RPMI7951 (cell line): ENCODE measurements at regions not wholly inside any gene's neighbourhood (a gene's known extent, or its start where the extent isn't known, plus 50 kb on each side); places are given as distances from the start of the nearest gene placed in this dataset.
A peak's percentile ranks its signal among the peaks of the same experiment; 100 is the strongest.
"Not testable (repeated sequence)": the region's sequence is repeated elsewhere in the genome, so short reads cannot be mapped to it uniquely, and the experiment has no call there.

Experiments
- DNase-seq: peaks from one replicate; pipeline ENCODE4 v3.0.0-alpha.2; 2012; ENCODE audit warnings: low read depth

DNA sequence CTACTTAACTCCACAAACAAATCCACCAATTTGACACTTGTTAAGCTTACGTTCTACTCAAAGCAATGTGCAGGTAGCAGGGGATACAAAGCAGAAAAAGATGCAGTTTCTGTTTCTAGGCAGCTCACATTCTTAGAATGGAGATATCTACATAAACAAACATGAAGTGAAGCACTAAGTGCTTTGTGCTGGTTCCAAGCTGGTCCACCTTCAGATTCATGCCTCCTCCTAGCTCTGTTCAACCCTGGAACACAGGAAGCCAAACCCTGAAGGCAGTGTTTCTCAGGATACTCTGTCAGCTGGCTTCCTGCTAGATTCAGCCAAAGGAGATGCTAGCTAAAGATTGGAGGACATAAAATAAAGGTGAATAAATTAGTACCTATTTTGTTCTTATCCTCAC lies 55.3 kb upstream of the NOL4 start:
- DNase-seq: no peak

DNA sequence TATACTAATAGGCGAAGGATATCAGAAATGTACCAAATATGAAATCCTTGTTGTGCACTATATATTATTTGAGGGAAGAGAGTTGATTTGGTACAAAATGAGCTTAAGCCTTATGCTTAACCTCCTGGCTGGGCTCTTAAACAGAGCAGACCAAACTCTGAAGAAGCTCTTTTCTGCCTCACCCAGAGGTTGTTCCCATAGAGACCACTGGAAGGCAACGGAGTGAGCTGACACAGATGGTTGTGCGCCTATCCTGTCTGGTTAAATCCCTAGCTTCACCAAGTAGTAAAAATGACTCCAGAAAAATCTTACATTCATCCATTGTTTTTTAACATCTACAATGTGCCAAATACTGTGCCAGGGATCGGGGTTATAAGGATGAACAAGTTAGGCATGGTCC lies 55.9 kb upstream of the NOL4 start:
- no peak for DNase-seq

DNA sequence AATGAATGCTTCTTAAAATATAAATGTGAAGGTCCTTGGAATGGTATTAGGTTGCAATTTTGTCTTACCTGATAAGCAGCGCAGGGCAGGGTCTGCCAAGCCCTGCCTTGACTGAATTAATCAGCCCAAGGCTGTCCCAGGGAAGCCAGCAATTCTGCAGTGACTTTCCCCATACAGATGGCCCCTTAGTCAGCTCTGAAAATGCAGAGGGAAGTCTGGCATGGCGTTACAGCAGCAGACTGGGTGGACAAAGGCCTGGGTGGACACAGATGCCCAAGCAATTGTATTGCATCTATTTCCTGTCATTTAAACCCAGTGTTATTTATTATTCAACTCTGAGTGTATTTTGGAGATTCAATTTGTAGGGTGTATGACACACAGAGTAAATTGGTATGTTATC lies 56.6 kb upstream of the NOL4 start:
- DNase-seq: no peak

DNA sequence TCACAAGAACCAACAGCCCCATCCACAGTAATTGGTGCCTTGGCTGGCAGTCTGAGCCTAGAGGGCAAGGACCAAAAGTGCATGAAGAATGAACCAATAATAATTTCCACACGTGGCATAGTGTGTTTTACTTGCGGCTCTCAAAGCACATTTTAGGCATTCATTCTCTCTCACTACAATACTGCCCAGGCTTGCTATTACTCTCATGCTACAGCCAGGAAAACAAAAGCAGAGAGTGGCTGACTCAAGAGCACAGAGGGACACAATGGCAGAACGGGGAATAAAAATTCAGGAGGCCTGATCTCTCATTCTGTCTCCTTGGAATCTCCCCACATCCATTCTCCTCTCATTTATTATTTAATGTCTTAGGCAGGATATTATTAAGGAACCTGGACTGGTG lies 57.0 kb upstream of the NOL4 start:
- no peak for DNase-seq

DNA sequence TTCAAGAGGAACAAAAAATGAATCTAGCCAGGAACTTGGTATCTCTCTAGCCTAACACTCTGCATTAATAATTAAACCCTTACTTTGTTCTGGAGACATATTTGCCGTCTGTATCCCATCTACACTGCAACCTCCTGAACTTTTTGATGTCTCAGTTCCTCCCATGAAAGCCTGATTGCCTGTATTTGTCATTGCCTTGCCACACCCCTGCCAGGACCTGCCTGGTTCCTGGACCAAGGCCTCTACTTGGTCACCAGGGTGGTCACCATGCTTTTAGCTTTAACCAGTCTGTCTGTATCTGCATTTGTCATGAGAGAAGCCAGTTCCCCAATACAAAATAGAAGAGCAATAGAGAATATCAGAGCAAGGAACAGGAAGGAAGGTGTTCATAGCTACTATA lies 58.8 kb upstream of the NOL4 start:
- DNase-seq: no peak

DNA sequence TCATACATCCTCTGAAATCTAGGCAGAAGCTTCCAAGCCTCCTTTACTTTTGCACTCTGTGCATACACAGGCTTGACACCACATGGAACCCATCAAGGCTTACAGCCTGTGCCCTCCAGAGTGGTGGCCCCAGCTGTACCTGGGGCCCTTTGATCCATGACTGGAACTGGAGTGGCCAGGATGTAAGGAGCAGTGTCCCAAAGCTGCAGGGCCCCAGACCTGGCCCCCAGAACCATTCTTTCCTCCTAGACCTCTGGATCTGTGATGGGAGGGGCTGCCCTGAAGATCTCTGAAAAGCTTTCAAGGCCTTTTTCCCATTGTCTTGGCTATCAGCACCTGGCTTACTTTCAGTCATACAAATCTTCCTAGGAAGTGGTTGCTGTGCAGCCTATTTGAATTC lies 63.1 kb upstream of the NOL4 start:
- no peak for DNase-seq

DNA sequence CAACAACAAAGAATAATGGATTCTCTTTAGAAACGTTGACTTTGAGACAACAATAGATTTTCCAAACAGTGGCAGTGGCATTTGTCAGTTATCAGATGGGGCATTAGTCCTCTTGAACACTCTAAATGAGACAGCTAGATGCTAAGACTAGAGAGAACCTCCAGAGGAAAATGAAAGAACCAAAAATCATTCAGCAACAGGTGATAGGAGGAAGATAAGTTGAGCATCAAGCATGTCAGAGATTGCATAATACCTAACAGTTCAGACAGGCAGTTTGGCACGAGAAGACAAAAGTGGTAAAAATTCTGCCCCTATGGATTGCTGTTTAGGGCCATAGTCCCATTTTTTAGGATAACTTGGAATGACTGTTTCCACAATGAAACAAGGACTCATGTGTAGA lies 67.9 kb upstream of the NOL4 start:
- DNase-seq: no peak

DNA sequence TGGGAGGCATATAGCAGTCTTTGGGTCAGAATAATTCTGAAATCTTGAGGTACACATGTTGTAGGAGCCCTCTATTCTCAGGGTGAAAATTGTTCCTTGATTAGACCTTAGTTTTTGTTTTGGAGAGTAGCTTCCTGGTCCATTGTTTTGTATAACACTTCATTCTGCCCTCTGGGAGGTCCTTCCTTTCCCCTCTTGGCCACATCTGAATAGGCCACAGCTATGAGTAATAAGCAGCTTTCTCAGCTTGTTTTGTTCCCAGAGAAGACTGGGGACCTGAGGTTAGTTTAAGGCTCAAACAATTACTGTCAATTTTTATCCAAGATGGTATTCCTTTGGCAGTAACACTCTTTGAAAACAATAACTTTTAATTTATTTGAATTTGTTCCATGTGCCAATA lies 72.6 kb upstream of the NOL4 start:
- no peak for DNase-seq

DNA sequence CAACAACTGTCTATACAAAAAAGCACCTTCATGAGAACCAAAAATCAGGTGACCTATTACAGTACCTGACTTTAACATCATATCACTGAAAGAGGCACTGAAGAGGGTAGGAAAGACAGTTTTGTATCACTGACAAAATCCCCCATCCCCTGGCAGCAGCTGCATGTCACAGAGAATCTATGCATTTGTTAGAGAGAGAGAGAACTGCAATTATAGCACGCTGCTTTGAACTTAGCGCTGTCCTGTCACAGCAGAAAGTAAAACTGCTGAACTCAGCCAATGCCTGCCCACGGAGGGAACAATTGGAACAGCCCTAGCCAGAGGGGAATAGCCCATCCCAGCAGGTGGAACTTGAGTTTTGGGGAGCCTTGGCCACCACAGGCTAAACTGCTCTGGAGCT lies 75.1 kb upstream of the NOL4 start:
- no peak for DNase-seq

DNA sequence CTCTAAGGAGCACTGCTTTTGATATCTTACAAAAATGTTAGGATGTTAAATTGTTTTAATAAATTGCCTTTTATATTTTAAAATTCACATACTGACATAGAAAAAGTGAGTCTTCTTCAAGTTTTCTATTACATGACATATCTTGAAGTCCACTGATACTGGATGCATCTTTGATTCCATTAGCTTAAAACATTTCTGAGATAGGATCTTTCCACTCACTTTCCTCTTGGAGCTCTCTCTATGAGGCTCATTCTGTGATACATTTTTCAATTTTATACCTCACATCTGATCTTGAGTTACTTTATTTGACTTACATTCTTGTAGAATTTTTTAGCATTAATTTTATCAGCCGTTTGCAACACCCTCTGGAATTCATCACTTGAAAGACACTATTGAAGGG lies 86.8 kb upstream of the NOL4 start:
- no peak for DNase-seq

DNA sequence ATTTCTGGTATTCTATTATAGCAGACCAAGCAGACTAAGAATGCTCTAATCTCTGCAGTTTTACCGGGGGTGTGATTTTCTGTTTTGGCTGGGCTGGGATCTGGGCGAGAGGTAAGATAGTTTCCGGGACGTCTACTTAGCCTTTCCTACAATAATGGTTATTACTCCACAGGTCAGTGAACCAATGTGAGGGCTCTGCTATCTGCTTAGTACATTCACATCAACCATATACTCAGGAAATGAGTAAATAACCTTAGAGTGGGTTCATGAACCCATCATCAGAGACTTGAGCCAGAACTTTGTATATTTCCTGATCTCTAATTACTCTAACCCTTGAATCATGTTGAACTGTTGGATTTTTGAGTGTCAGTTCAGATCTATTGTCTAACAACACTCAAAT lies 90.1 kb upstream of the NOL4 start:
- no peak for DNase-seq

DNA sequence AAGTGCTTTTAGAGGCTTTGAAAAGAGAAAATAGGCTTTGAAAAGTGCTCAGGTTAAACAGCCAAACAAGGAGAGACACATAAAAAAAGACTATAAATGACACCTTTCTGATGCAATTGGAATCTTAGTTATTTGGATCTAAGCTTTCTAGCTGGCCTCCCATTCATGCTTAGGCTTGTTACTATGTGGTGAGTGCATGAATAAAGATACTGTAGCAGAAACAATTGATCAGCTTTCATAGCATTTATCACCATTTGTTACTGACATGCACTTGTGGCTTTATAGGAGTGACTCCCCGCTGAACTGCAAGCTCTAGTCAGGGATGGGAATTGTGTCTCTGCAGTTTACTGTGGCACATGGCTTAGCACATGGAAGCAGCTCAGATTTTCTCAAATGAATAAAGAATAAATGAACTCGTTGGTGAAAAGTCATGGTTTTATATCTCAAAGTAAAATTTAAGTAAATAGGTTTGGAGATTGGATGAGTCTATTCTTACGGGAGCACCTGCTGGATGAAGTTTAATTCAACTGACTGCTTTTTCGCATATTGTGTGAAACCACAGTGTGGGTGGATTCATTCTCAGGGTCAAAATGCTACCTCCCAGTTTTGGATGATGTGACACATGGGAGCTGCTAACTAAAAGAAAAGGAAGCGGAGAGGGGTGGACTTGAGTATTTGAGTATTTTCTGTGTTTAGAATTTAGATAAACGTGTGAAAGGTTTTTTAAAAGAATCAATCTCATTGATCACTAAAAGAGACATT lies 91.1 kb upstream of the NOL4 start:
- DNase-seq: no peak

DNA sequence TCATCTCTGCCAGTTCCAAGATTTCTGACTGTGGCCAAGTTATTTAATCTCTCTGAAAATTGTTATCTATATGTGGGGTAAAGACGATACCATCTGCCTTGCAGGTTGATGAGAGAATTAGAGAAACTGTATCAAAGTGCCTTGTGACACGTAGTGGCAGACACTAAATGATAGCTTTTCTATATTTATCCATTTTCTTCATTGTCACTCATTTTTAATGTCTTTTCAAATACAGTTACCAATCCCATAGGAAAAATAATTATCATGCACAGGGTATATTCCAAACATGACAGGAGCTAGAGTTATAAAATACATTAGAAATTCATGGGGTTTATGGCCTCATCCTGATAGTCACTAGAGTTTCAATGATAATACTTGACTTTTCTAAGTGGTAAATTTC lies 95.6 kb upstream of the NOL4 start:
- no peak for DNase-seq

DNA sequence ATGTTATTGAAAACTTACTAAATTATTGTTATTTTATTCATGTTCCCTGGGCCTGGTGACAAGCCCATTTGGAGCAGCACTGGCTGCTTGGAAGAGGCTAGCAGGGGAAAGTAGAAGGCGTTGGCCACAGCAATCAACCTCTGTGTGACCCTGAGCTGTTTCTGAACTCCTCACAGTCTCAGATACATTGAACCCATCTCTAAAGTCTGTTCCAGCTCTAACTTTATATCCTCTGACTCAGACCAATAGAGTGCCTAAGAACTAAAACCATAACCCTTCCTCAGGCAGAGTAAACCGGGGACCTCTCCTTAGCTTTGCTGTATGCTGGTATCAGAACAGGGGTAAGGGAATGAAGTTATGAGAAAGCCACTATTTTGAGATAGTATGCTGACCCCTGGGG lies 96.4 kb upstream of the NOL4 start:
- DNase-seq: no peak

DNA sequence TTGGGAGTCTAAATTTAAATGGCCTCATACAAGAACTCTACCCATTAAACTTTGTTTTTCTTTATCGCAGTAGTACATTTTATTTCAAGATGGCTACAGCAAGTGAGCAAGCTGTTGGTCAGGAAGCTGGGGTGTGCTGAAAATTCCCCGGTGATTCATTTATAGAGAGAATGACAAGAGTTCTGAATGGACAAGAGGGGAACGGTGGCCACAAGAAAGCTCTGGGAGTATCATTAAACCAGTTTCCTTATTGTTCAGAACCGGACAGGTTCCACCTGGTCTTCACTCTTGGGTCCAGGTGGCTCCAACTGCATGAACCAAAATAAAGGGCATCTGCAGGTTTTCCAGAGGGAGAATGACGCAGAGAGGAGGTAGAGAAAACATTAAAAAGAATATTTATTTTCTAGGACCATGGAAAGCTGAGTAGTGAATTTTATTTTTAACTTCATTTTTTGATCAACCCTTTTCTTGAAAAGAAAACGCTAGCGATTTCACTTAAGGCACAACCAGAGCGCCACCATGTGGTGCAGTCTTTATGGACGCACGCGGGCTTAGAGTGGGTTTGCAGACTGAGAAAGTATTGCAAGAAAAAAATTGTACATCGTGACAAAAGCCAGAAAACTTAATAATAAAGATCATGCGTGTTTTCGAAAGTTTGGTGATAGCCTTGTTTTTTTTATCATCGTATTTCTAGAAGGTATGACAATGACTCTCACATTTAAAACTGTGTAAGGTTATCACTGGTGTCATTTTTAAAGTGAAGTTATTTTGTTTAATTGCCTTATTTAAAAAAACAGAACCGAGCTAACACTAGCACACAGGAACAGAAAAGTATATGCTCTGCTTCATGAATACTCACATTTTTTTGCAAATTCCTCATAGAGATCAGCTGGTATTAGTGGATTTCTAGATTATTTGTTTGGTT lies 97.9 kb upstream of the NOL4 start:
- DNase-seq: peak; percentile 27

DNA sequence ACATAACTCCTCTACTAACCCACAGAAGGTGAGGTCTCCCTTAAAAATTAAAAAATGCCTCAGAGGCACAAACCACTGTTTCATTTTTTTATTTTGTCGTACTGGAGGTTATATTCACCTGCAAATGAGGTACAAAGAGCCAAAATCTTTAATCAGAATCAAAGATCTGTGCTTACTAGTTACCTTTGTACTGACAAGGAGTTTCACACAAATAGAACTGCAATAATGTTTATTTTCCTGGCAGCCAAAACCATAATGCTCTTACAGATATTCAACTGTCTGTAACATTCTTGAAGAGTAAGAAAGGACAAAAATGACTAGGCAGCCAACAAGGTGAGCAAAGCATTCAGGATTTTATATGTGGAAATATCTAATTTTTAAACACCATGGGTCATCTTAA lies 105.1 kb upstream of the NOL4 start:
- no peak for DNase-seq

DNA sequence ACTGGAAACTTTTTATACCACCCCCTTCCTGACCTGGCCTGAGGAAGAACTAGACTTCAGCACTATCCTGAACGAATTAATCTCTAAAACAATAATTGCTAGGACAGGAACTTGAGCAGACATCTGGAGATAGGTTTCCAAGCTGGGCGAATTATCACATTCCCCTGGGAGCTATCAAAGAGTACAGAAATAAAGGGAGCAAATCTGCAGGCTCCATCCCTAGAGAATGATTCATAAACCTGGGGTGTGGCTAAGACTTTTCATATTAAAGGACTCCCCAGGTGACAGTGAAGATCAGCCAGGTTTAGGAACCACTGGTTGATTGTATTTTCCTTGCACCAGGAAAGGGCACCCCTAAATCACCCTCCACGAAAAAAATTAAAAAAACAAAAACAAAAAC lies 105.6 kb upstream of the NOL4 start:
- peak; percentile 1 for DNase-seq

DNA sequence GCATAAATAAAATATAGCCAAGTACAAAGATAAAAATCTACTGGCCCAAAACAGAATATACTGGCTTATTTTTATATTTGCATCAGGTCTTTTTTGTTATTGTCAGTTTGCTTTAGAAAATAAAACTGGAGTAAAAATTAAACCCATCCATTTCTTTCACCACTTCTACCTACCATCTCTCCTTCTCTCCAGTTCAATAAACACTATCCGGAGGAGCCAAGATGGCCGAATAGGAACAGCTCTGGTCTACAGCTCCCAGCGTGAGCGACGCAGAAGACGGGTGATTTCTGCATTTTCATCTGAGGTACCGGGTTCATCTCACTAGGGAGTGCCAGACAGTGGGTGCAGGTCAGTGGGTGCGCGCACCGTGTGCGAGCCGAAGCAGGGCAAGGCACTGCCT lies 106.2 kb upstream of the NOL4 start:
- not testable (repeated sequence) for DNase-seq

DNA sequence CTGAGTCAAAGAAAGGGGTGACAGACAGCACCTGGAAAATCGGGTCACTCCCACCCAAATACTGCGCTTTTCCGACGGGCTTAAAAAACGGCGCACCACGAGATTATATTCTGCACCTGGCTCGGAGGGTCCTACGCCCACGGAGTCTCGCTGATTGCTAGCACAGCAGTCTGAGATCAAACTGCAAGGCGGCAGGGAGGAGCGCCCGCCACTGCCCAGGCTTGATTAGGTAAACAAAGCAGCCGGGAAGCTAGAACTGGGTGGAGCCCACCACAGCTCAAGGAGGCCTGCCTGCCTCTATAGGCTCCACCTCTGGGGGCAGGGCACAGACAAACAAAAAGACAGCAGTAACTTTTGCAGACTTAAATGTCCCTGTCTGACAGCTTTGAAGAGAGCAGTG lies 106.6 kb upstream of the NOL4 start:
- DNase-seq: not testable (repeated sequence)

DNA sequence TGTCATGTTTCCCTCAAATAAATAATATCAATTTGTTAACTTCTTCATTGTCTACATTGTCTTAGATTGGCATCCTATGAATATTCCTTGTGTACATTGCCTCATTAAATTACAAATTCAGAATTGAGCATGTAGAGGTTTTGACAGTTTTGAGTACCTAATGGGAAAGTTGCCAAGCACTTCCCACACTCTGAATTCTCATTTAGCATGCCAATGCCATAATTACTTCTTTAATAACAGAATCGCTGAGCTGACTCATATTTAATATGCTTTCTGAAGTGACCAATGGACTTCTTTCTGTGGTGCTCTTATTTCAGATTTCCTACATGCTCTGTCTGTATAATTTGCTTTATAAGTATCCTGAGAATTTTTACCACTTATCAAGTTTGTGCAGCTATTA lies 114.4 kb upstream of the NOL4 start:
- DNase-seq: no peak

DNA sequence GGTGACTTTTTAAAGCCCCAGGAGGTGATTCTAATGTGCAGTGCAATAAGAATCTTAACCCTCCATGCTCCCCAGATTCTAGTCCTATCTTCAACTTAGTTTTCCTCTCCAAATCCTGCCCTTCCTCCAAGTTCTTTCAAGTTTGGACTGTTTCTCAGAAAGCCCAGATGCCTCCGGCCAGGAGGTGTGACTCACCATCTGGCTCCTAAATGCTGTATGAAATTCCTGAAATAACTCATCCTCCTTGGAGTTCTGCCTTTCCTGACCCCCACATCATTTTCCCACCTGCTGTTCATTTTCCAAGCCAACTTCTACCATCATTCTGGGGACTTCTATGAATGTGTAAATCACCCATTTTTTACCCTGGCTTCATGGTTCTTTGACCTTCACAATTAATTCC lies 118.2 kb upstream of the NOL4 start:
- peak; percentile 59 for DNase-seq

DNA sequence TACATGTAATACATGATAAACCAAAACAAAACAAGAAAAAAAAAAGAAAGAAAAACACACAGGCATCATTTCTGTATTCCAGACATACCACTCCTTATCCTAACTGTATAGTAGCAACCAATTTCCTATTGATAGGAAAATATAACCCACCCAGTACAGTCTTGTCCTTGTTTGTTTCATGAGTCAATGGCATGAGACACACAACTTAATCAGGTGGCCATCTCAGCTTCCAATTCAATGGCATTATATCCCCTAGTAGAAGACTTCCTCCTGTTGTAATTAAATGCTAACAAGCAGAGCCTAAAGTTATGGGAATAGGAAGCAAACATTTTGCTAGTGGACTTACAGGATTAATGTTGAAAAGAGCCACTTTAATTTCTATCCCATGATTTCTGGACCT lies 121.0 kb upstream of the NOL4 start:
- DNase-seq: no peak

DNA sequence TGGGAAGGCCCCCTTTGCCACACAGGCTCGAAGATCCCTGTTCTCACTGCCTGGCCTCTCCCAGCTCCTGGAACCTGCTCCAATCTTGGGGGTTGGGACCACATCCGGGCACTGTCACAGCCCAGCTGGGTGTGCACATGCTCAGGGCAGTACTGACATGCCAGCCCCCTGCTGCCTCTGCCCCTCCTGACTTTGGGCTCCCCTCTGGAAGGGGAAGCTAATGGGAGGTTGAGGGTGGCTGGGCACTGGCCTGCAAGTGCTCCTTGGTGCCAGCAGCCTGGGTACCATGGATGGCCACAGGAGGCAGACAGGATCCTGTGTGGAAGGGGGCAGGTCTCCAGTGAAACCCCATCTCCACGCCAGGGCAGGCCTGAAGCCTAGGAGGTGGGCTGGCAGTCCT lies 126.1 kb upstream of the NOL4 start:
- DNase-seq: no peak
